GM19099 (cell line): ENCODE measurements at regions not wholly inside any gene's neighbourhood (a gene's known extent, or its start where the extent isn't known, plus 50 kb on each side); places are given as distances from the start of the nearest gene placed in this dataset.

Experiments used
- POLR2A ChIP-seq: IDR thresholded peaks from 3 replicates; pipeline ENCODE4 v1.6.1; 2011; ENCODE audit warnings: low read depth; ENCODE audit not compliant: insufficient read length; ENCODE audit errors: extremely low read depth

DNA sequence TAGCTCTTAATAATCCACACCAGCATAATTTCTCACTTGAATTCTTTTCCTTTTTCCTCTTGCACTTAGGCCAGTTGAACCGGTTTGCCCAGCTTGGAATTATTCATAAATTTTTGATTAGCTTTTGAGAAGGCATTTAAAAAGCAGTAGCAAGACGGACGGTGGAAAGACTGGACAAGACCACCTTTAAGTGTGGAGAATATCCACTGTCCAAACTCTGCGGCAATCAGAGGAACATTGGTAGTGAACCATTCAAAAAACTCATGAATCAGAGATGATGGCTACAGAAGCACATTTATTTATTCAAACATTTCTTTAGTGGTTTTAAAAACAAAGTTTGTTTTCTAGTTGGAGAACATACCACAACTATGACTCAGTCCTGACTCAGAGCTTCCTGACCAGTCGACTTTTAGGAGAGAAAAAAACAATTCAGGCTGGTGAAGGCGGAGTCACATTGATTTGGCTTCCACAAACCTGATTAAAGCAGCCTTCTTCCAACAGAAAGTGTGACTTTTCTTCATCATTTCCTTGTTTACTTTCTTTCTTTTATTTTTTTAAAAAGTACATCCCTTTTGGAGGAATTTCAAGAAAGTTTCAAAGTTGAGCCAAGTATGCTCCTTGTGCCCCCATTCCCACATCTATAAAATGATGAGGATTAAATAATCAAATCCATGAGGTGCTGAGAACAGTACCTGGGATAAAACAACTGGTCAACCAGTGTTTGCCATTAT, 128.8 kb downstream of the ADSS2 start:
- no peak for TF ChIP-seq POLR2A

DNA sequence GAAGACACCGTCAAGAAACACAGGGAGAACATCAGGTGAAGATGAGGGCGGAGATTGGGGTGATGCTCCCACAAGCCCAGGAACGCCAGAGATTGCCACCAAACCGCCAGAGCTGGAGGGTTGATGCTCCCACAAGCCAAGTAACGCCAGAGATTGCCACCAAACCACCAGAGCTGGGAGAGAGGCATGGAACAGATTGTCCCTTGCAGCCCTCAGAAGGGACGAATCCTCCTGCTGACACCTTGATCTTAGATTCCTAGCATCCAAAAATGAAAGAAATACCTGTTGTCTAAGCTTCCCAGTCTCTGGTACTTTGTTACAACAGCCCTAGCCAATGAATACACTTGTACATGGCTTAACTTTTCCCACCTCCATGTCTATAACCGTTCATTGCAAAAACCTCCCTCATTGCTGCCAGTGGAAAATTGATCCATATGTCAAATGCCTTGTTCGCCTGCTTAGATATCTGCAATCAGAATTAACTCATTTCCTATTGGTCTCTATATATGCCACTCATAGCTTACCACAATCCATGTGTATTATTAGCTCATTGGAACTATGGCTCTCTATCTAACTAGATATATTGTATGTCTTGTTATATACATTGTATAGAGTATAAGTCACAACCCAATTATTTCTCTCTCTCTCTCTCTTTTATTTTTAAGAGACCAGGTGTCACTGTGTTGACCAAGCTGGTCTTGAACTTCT, 127.4 kb downstream of the ADSS2 start:
- no peak for TF ChIP-seq POLR2A

DNA sequence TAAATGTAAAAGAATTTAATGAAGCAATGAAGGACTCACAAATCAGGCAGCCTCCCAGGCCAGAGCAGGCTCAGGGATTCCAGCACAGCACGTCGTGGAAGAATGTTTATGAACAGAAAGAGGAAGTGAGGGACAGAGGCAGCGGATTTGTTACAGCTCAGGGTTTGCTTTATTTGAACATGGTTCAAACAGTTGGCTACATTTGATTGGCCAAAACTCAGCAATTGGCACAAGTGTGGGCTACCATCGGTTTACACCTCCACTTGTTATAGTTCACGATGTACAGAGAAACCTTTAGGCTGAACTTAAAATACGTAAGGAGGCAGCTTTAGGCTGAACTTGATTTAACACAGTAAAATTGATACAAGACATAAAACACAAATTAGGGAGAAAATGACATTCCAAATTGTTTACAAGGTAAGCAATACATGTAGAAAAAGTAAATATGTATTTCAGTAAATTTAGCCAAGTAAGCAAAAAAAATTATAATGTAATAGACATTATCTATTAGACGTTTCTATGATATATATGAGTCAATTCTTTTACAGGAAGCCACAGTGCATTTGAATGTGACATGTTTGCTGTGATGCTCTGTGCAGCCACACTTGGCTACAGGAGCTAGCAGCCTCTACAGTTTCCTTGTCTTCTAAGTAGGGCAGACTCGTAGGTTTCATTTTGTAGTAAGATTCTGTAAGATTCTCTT, 126.5 kb downstream of the ADSS2 start:
- peak; percentile 48 for TF ChIP-seq POLR2A

DNA sequence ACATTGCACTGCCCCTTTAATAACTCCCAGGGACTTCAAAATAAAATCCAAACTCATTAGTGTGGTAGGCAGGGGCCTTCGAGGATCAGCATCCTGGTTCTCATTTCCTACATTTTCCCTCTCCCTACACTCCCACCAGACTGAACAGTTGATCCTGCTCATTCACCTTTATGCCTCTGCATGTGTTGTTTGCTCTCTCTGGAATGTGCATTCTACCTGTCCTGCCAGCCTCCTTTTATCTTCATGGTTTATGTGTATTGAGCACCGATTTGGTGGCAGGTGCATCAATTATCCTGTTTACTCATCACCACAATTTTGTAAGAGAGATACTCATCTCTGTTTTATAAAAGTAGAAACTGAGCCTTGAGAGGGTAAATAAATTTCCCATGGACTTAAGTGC, 125.0 kb downstream of the ADSS2 start:
- no peak for TF ChIP-seq POLR2A

DNA sequence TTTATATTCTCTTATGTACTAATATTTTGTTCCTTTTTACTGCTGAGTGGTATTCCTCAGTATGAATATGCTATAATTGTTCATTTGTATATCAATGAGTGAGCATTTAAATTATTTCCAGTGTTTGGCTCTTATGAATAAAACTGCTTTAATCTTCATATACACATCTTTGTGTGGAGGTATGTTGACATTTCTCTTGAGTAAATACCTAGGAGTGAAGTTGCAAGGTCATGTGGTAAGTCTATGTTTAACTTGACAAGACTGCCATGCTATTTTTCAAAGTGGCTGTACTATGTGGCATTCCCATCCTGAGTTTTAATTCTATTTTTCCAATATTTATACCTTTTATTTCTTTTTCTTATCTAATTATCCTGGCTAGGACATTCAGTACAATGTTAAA, 124.2 kb downstream of the ADSS2 start:
- TF ChIP-seq POLR2A, result no peak

DNA sequence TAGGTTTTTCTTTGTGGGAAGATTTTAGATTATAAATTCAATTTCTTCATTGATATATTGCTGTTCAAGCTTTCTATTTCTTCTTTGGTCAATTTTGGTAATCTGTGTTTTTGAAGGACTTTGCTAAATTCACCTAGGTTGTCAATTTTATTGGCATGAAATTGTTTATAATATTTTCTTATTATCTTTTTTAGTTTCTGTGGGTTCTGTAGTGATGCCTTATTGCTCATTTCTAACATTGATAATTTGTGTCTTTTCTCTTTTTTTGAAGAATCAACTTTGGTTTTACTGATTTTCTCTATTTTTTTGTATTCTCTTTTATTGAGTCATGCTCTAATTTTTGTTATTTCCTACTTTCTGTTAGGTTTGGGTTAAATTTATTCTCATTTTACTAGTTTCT, 123.2 kb downstream of the ADSS2 start:
- TF ChIP-seq POLR2A, result no peak

DNA sequence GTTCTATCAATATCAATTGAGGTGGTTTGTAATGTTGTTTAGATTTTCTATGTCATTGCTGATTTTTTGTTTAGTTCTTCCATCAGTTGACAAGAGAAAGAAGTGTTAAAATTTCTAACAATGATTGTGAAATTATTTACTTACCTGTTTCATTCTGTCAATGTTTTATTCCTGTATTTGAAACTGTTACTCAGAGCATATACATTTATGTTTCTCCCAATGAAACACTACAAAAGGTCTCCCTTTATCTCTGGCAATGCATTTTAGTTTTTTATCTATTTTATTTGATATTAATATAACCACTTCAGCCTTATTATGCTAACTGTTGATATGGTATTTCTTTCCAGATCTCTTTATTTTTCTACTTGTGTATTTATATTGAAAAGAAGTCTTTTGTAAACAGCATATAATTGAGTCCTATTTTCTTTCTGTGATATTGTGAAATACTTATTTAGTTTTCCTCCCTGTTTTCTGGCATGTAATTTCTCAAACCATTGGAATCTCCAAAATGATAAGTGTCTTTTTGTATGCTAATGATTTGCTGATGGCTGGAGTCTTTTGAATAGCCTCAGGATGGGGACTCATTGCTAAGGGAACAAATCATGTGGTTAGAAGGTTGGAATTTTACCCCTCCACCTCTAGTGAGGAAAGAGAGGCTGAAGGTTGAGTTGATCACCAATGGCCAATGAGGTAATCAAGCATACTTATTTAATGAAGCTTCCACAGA, 122.0 kb downstream of the ADSS2 start:
- TF ChIP-seq POLR2A, result no peak

DNA sequence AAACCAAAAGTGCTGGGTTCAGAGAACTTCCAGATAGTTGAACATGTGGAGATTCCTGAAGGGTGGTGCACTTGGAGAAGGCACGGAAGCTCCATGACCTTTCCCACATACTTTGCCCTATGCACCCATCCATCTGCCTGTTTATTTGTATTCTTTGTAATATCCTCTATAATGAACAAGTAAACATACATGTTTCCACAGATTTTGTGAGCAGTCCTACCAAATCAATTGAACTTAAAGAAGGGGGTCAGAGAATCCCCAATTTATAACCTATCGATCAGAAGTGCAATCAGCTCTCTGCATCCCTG, 121.4 kb downstream of the ADSS2 start:
- no peak for TF ChIP-seq POLR2A

DNA sequence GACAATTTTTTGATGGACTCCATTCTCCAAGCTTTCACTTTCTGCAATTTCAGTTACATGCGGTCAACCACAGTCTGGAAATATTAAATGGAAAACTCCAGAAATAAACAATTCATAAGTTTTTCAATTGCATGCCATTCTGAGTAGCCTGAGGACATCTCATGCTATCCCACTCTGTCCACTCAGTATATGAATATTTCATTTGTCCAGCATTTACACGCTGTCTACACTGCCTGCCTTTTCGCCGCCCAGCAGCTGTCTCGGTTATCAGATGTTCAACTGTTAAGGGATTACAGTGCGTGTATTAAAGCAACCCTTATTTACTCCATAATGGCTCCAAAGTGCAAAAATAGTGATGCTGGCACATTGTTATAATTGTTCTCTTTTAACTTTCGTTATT, 116.3 kb downstream of the ADSS2 start:
- TF ChIP-seq POLR2A, result no peak

DNA sequence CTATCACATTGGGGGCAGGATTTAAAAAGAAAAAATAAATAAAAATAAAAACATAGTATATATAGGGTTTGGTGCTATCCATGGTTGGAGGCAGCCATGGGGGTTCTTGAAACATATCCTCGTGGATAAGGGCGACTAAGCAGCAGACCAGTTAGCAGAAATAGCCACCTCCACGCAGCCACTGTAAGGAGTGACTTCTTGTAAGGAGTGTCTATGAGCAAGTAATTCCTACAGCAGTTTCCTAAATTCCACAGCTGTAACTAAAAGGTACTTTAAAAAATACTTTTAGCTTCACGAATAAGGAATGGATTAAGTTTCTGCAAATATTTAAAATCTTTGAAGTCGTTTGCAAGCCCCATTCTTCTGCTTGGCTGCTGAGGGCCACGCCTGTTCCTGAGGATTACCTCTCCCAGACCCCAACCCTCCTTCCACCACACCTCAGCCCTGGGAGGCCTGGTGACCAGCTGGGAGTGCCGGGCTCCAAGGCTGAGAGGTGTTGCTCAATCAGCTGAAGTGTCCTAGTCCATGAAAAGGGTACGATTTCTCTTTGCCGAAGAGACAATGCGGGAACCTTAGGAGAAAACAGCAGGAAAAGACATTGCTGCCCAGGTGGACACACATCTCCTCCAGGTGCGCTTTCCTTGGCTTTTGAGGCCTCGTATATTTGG, 115.3 kb downstream of the ADSS2 start:
- no peak for TF ChIP-seq POLR2A

DNA sequence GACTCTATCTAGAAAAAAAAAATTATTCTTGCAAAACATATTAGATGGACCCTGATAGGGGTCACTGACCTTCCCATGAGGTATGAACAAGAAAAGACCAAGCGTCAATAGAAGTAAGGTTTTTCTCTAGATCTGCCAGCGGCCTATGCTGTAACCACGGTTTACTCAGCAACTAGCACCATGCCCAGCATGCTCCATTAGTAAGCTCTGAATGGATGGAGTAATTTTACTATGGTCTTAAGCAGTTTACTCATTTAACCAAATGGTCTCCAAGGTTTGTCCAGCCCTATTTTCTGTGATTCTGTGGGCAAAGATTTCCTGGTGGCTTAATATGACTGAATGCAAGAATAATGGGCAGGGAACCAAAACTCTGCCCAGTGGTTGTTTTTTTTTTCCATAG, 113.9 kb downstream of the ADSS2 start:
- no peak for TF ChIP-seq POLR2A

DNA sequence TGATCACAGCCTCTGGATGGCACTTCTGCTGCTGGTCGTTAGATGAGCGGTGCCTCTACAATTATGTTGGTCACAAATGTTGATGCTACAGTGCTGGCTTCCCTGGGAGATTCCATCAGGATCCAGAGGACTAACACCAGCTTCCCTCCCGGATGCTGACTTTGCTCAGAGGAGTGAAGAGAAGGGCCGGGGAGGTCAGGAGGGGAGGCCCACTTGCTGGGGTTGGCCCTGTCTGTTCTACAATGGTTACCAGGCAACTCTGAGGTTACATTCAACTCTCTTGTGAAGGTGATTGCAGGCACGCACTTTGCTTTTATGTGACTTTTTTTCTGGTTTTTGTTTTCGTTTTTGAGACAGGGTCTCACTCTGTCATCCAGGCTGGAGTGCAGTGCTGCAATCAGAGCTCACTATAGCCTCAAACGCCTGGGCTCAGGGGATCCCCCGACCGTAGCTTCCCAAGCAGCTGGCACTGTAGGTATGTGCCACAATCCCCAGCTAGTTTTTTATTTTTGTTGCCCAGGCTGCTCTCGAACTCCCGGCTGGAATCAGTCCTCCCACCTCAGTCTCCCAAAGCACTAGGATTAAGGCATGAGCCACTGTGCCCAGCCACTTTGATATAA, 112.5 kb downstream of the ADSS2 start:
- TF ChIP-seq POLR2A, result no peak

DNA sequence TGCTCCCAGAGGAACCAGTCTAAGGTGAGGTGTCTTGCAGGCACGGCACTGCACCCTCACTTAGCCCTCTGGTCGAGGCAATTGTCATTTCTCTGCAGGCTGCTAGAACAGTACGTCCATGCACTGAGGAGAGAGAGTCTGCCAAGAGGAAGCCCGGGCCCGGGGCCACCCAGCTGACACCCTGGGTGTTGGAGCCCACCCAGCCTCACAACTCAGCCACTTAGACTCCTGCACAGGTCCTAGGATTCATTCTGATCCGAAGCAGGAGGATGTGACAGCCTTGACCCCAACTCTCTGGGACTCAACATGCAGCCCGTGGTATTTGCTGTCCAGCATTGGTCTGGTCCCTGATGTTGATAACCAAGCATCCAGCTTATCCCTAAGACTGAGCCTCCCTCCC, 111.9 kb downstream of the ADSS2 start:
- TF ChIP-seq POLR2A, result no peak

DNA sequence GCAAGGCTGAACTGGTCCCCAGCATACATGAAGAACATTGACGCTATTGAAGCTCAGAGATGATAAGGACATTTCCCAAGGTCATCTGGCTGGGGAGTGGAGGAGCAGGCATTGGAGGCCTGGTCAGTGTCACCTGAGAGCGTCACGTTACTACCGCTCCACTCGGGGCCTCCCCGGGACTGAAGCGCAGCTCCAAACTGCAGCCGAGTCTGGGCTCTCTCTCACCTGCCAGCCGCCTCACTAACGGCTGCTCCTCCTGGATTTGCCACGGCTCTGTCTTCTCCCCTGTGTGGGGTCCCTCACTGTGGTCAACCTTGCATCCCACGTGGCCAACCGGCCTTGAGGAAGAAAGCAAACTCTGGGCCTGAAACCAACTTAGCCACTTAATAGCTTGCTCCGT, 111.3 kb downstream of the ADSS2 start:
- no peak for TF ChIP-seq POLR2A
